ENCODE measurements at regions not wholly inside any gene's neighbourhood (a gene's known extent, or its start where the extent isn't known, plus 50 kb on each side); places are given as distances from the start of the nearest gene placed in this dataset.
A peak's percentile ranks its signal among the peaks of the same experiment; 100 is the strongest.

- no peak for TF ChIP-seq ZNF274 (IDR thresholded peaks at IDR 0.05; ENCODE audit: low read depth, low read length)
- TF ChIP-seq YY1 (IDR thresholded peaks at IDR 0.05; ENCODE audit: insufficient read depth, insufficient read length) = no peak
- no peak for TF ChIP-seq SUZ12 (IDR thresholded peaks at IDR 0.05; ENCODE audit: extremely low read depth, insufficient read depth, insufficient read length)
- H3K27me3 ChIP-seq (ENCODE audit: insufficient read depth, insufficient read length) = no peaks in the 10 kb centered on the region
- DNase-seq (ENCODE audit: low read depth, low spot score) = no peak
- peak overlapping the region; percentile 53 for H3K9ac ChIP-seq (ENCODE audit: insufficient read length, low read depth)
- no peaks in the 10 kb centered on the region for H3K36me3 ChIP-seq (ENCODE audit: insufficient read depth, insufficient read length, low read length)
- H3K4me3 ChIP-seq (ENCODE audit: insufficient read length, low read depth) = no peak overlapping the region
- H3K4me1 ChIP-seq (ENCODE audit: insufficient read depth, insufficient read length) = no peaks in the 10 kb centered on the region
- peaks cover 18% of the 10 kb centered on the region; the same call in 1 of the 2 replicates for H3K9me3 ChIP-seq (ENCODE audit: insufficient read depth, low read length)
Measured at GRCh38 chr2:237171396-237171795, 85.7 kb downstream of the COPS8 start.

- no peaks in the 10 kb centered on the region for H3K36me3 ChIP-seq (ENCODE audit: insufficient read depth, insufficient read length, low read length)
- H3K4me3 ChIP-seq (ENCODE audit: insufficient read length, low read depth) = no peak overlapping the region
- TF ChIP-seq ZNF274 (IDR thresholded peaks at IDR 0.05; ENCODE audit: low read depth, low read length) = no peak
- TF ChIP-seq SUZ12 (IDR thresholded peaks at IDR 0.05; ENCODE audit: extremely low read depth, insufficient read depth, insufficient read length) = no peak
- no peak for TF ChIP-seq YY1 (IDR thresholded peaks at IDR 0.05; ENCODE audit: insufficient read depth, insufficient read length)
- no peaks in the 10 kb centered on the region for H3K27me3 ChIP-seq (ENCODE audit: insufficient read depth, insufficient read length)
- peaks cover 18% of the 10 kb centered on the region; the same call in 1 of the 2 replicates for H3K9me3 ChIP-seq (ENCODE audit: insufficient read depth, low read length)
- no peak overlapping the region for H3K9ac ChIP-seq (ENCODE audit: insufficient read length, low read depth)
- DNase-seq (ENCODE audit: low read depth, low spot score) = no peak
- H3K4me1 ChIP-seq (ENCODE audit: insufficient read depth, insufficient read length) = no peaks in the 10 kb centered on the region
Measured at GRCh38 chr2:237171881-237172280, 86.2 kb downstream of the COPS8 start.

- H3K27me3 ChIP-seq (ENCODE audit: insufficient read depth, insufficient read length) = no peaks in the 10 kb centered on the region
- no peak overlapping the region for H3K4me3 ChIP-seq (ENCODE audit: insufficient read length, low read depth)
- no peaks in the 10 kb centered on the region for H3K36me3 ChIP-seq (ENCODE audit: insufficient read depth, insufficient read length, low read length)
- H3K9ac ChIP-seq (ENCODE audit: insufficient read length, low read depth) = no peak overlapping the region
- TF ChIP-seq SUZ12 (IDR thresholded peaks at IDR 0.05; ENCODE audit: extremely low read depth, insufficient read depth, insufficient read length) (no peak), YY1 (IDR thresholded peaks at IDR 0.05; ENCODE audit: insufficient read depth, insufficient read length) (no peak), ZNF274 (IDR thresholded peaks at IDR 0.05; ENCODE audit: low read depth, low read length) (no peak)
- no peak for DNase-seq (ENCODE audit: low read depth, low spot score)
- peaks cover 1% of the 10 kb centered on the region for H3K4me1 ChIP-seq (ENCODE audit: insufficient read depth, insufficient read length)
- H3K9me3 ChIP-seq (ENCODE audit: insufficient read depth, low read length) = peaks cover 4% of the 10 kb centered on the region; the same call in 1 of the 2 replicates
Measured at GRCh38 chr2:237177052-237177451, 91.4 kb downstream of the COPS8 start.

- H3K9me3 ChIP-seq (ENCODE audit: insufficient read depth, low read length) = peaks cover 4% of the 10 kb centered on the region; the same call in 1 of the 2 replicates
- H3K4me1 ChIP-seq (ENCODE audit: insufficient read depth, insufficient read length) = peaks cover 3% of the 10 kb centered on the region
- H3K9ac ChIP-seq (ENCODE audit: insufficient read length, low read depth) = no peak overlapping the region
- no peaks in the 10 kb centered on the region for H3K27me3 ChIP-seq (ENCODE audit: insufficient read depth, insufficient read length)
- no peak for TF ChIP-seq ZNF274 (IDR thresholded peaks at IDR 0.05; ENCODE audit: low read depth, low read length)
- no peak for TF ChIP-seq SUZ12 (IDR thresholded peaks at IDR 0.05; ENCODE audit: extremely low read depth, insufficient read depth, insufficient read length)
- no peak for TF ChIP-seq YY1 (IDR thresholded peaks at IDR 0.05; ENCODE audit: insufficient read depth, insufficient read length)
- no peaks in the 10 kb centered on the region for H3K36me3 ChIP-seq (ENCODE audit: insufficient read depth, insufficient read length, low read length)
- no peak for DNase-seq (ENCODE audit: low read depth, low spot score)
- no peak overlapping the region for H3K4me3 ChIP-seq (ENCODE audit: insufficient read length, low read depth)
Measured at GRCh38 chr2:237177986-237178385, 92.3 kb downstream of the COPS8 start.

- no peak overlapping the region for H3K9ac ChIP-seq (ENCODE audit: insufficient read length, low read depth)
- DNase-seq (ENCODE audit: low read depth, low spot score) = no peak
- no peaks in the 10 kb centered on the region for H3K36me3 ChIP-seq (ENCODE audit: insufficient read depth, insufficient read length, low read length)
- no peaks in the 10 kb centered on the region for H3K27me3 ChIP-seq (ENCODE audit: insufficient read depth, insufficient read length)
- H3K9me3 ChIP-seq (ENCODE audit: insufficient read depth, low read length) = peaks cover 4% of the 10 kb centered on the region; the same call in 1 of the 2 replicates
- no peak overlapping the region for H3K4me3 ChIP-seq (ENCODE audit: insufficient read length, low read depth)
- no peak for TF ChIP-seq YY1 (IDR thresholded peaks at IDR 0.05; ENCODE audit: insufficient read depth, insufficient read length)
- no peak for TF ChIP-seq SUZ12 (IDR thresholded peaks at IDR 0.05; ENCODE audit: extremely low read depth, insufficient read depth, insufficient read length)
- TF ChIP-seq ZNF274 (IDR thresholded peaks at IDR 0.05; ENCODE audit: low read depth, low read length) = no peak
- peaks cover 3% of the 10 kb centered on the region for H3K4me1 ChIP-seq (ENCODE audit: insufficient read depth, insufficient read length)
Measured at GRCh38 chr2:237178396-237178795, 92.7 kb downstream of the COPS8 start.

- DNase-seq (ENCODE audit: low read depth, low spot score) = no peak
- H3K9me3 ChIP-seq (ENCODE audit: insufficient read depth, low read length) = peaks cover under 1% of the 10 kb centered on the region; the same call in 1 of the 2 replicates
- H3K27me3 ChIP-seq (ENCODE audit: insufficient read depth, insufficient read length) = no peaks in the 10 kb centered on the region
- H3K36me3 ChIP-seq (ENCODE audit: insufficient read depth, insufficient read length, low read length) = no peaks in the 10 kb centered on the region
- no peak for TF ChIP-seq ZNF274 (IDR thresholded peaks at IDR 0.05; ENCODE audit: low read depth, low read length)
- no peak overlapping the region for H3K9ac ChIP-seq (ENCODE audit: insufficient read length, low read depth)
- peaks cover 3% of the 10 kb centered on the region for H3K4me1 ChIP-seq (ENCODE audit: insufficient read depth, insufficient read length)
- no peak overlapping the region for H3K4me3 ChIP-seq (ENCODE audit: insufficient read length, low read depth)
Measured at GRCh38 chr2:237179161-237179560, 93.5 kb downstream of the COPS8 start.

GRCh38 chr2:237180187-237180586, 94.5 kb downstream of the COPS8 start:
- H3K27me3 ChIP-seq (ENCODE audit: insufficient read depth, insufficient read length) = no peaks in the 10 kb centered on the region
- no peak for DNase-seq (ENCODE audit: low read depth, low spot score)
- peaks cover 3% of the 10 kb centered on the region for H3K4me1 ChIP-seq (ENCODE audit: insufficient read depth, insufficient read length)
- H3K9ac ChIP-seq (ENCODE audit: insufficient read length, low read depth) = no peak overlapping the region
- H3K36me3 ChIP-seq (ENCODE audit: insufficient read depth, insufficient read length, low read length) = no peaks in the 10 kb centered on the region
- no peak overlapping the region for H3K4me3 ChIP-seq (ENCODE audit: insufficient read length, low read depth)
- H3K9me3 ChIP-seq (ENCODE audit: insufficient read depth, low read length) = no peaks in the 10 kb centered on the region
- TF ChIP-seq YY1 (IDR thresholded peaks at IDR 0.05; ENCODE audit: insufficient read depth, insufficient read length) (no peak), ZNF274 (IDR thresholded peaks at IDR 0.05; ENCODE audit: low read depth, low read length) (no peak), SUZ12 (IDR thresholded peaks at IDR 0.05; ENCODE audit: extremely low read depth, insufficient read depth, insufficient read length) (no peak)

All from NT2/D1 (cell line).